ENCODE measurements at regions not wholly inside any gene's neighbourhood (a gene's known extent, or its start where the extent isn't known, plus 50 kb on each side); places are given as distances from the start of the nearest gene placed in this dataset.

GRCh38 chr5:158486566-158486965, 613.1 kb downstream of the EBF1 start:
- no peaks in the 10 kb centered on the region for H3K9me2 ChIP-seq (ENCODE audit: low read depth, low read length)
- no peak overlapping the region for H2AFZ ChIP-seq (ENCODE audit: low read length)
- no peaks in the 10 kb centered on the region for H3K79me2 ChIP-seq (ENCODE audit: insufficient read depth, low read length)
- H3K36me3 ChIP-seq (ENCODE audit: insufficient read depth, low read length), result no peaks in the 10 kb centered on the region
- H3K27me3 ChIP-seq (ENCODE audit: insufficient read depth, low read length), result no peaks in the 10 kb centered on the region
- no peak overlapping the region for H3K4me2 ChIP-seq (ENCODE audit: low read length)
- no peaks in the 10 kb centered on the region for H3K4me1 ChIP-seq (ENCODE audit: insufficient read depth, low read length, severe bottlenecking)
- no peaks in the 10 kb centered on the region for H3F3A ChIP-seq (ENCODE audit: insufficient read depth, low read length)
- no peak overlapping the region for H3K9ac ChIP-seq (ENCODE audit: low read length)
- no peak overlapping the region for H3K4me3 ChIP-seq (ENCODE audit: low read depth, low read length, poor library complexity, severe bottlenecking)
- H3K27ac ChIP-seq (ENCODE audit: low read depth, low read length, poor library complexity, severe bottlenecking), result no peak overlapping the region
- H3K9me3 ChIP-seq (ENCODE audit: low read length), result no peaks in the 10 kb centered on the region
- TF ChIP-seq EZH2 (IDR thresholded peaks at IDR 0.05; ENCODE audit: borderline replicate concordance, low read length), result no peak
- TF ChIP-seq CTCF (IDR thresholded peaks at IDR 0.05; ENCODE audit: low read length), result no peak
- H4K20me1 ChIP-seq (ENCODE audit: insufficient read depth, low read length), result no peaks in the 10 kb centered on the region

- no peak overlapping the region for H2AFZ ChIP-seq (ENCODE audit: low read length)
- no peak overlapping the region for H3K27ac ChIP-seq (ENCODE audit: low read depth, low read length, poor library complexity, severe bottlenecking)
- H4K20me1 ChIP-seq (ENCODE audit: insufficient read depth, low read length), result no peaks in the 10 kb centered on the region
- H3K4me1 ChIP-seq (ENCODE audit: insufficient read depth, low read length, severe bottlenecking), result no peaks in the 10 kb centered on the region
- no peak for TF ChIP-seq EZH2 (IDR thresholded peaks at IDR 0.05; ENCODE audit: borderline replicate concordance, low read length)
- TF ChIP-seq CTCF (IDR thresholded peaks at IDR 0.05; ENCODE audit: low read length), result no peak
- H3K9me2 ChIP-seq (ENCODE audit: low read depth, low read length), result no peaks in the 10 kb centered on the region
- H3K9me3 ChIP-seq (ENCODE audit: low read length), result no peaks in the 10 kb centered on the region
- H3K4me3 ChIP-seq (ENCODE audit: low read depth, low read length, poor library complexity, severe bottlenecking), result no peak overlapping the region
- no peaks in the 10 kb centered on the region for H3F3A ChIP-seq (ENCODE audit: insufficient read depth, low read length)
- H3K4me2 ChIP-seq (ENCODE audit: low read length), result no peak overlapping the region
- H3K27me3 ChIP-seq (ENCODE audit: insufficient read depth, low read length), result no peaks in the 10 kb centered on the region
- no peaks in the 10 kb centered on the region for H3K36me3 ChIP-seq (ENCODE audit: insufficient read depth, low read length)
- no peak overlapping the region for H3K9ac ChIP-seq (ENCODE audit: low read length)
- H3K79me2 ChIP-seq (ENCODE audit: insufficient read depth, low read length), result no peaks in the 10 kb centered on the region
Observed at GRCh38 chr5:158485604-158486081, 614.1 kb downstream of the EBF1 start.

GRCh38 chr5:158485047-158485446, 614.7 kb downstream of the EBF1 start:
- H3K27me3 ChIP-seq (ENCODE audit: insufficient read depth, low read length), result no peaks in the 10 kb centered on the region
- H3F3A ChIP-seq (ENCODE audit: insufficient read depth, low read length), result no peaks in the 10 kb centered on the region
- H3K36me3 ChIP-seq (ENCODE audit: insufficient read depth, low read length), result no peaks in the 10 kb centered on the region
- no peak overlapping the region for H2AFZ ChIP-seq (ENCODE audit: low read length)
- H3K4me3 ChIP-seq (ENCODE audit: low read depth, low read length, poor library complexity, severe bottlenecking), result no peak overlapping the region
- H3K9me2 ChIP-seq (ENCODE audit: low read depth, low read length), result no peaks in the 10 kb centered on the region
- H3K9me3 ChIP-seq (ENCODE audit: low read length), result no peaks in the 10 kb centered on the region
- no peaks in the 10 kb centered on the region for H4K20me1 ChIP-seq (ENCODE audit: insufficient read depth, low read length)
- no peaks in the 10 kb centered on the region for H3K79me2 ChIP-seq (ENCODE audit: insufficient read depth, low read length)
- TF ChIP-seq EZH2 (IDR thresholded peaks at IDR 0.05; ENCODE audit: borderline replicate concordance, low read length) (no peak), CTCF (IDR thresholded peaks at IDR 0.05; ENCODE audit: low read length) (no peak)
- H3K4me1 ChIP-seq (ENCODE audit: insufficient read depth, low read length, severe bottlenecking), result no peaks in the 10 kb centered on the region
- H3K9ac ChIP-seq (ENCODE audit: low read length), result no peak overlapping the region
- H3K27ac ChIP-seq (ENCODE audit: low read depth, low read length, poor library complexity, severe bottlenecking), result no peak overlapping the region
- no peak overlapping the region for H3K4me2 ChIP-seq (ENCODE audit: low read length)
